Ovary (tissue), 3 donors: ENCODE measurements at regions not wholly inside any gene's neighbourhood (a gene's known extent, or its start where the extent isn't known, plus 50 kb on each side); places are given as distances from the start of the nearest gene placed in this dataset.

ENCODE experiments used
- POLR2A ChIP-seq: fragments of 450-650 bp; IDR thresholded peaks from one replicate; pipeline ENCODE4 v1.6.1; 2017; ENCODE audit warnings: antibody characterized with exemption, mild to moderate bottlenecking, moderate library complexity
- TF ChIP-seq, protein P1 (sequence below), 3 donors: fragments of 450-650 bp in 2 of 3; fragments of 200-600 bp in 1 of 3; IDR thresholded peaks; one replicate each; pipeline versions ENCODE4 v1.5.1 to v1.8.0; 2016 to 2022; ENCODE audit warnings: antibody characterized with exemption in 3 of 3, mild to moderate bottlenecking in 1 of 3
- donor health status: DM: no; HTN: no; CAD: no.

DNA sequence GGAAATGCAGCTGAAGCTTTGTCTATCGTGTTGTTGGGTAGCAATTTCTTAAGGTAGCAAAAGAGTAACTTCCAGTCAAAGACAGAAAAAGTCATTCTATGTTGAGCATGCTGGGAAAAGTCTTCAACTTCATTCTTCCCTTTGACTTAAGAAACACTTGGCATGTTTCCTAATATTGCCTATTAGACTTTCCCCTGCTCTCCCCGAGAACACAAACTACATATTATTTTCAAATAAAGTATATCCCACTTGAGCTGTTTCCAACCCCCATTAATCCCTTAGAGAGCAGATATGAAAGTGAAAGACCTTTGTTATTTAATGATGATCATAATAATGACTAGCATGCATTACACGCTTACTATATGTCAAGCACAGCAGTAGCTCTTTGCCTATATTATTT, 136.0 kb upstream of the SPOPL start:
- TF ChIP-seq, protein P1, sequence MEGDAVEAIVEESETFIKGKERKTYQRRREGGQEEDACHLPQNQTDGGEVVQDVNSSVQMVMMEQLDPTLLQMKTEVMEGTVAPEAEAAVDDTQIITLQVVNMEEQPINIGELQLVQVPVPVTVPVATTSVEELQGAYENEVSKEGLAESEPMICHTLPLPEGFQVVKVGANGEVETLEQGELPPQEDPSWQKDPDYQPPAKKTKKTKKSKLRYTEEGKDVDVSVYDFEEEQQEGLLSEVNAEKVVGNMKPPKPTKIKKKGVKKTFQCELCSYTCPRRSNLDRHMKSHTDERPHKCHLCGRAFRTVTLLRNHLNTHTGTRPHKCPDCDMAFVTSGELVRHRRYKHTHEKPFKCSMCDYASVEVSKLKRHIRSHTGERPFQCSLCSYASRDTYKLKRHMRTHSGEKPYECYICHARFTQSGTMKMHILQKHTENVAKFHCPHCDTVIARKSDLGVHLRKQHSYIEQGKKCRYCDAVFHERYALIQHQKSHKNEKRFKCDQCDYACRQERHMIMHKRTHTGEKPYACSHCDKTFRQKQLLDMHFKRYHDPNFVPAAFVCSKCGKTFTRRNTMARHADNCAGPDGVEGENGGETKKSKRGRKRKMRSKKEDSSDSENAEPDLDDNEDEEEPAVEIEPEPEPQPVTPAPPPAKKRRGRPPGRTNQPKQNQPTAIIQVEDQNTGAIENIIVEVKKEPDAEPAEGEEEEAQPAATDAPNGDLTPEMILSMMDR (IDR thresholded peaks at IDR 0.05), result no peak
- TF ChIP-seq POLR2A, result no peak
